ENCODE measurements at regions not wholly inside any gene's neighbourhood (a gene's known extent, or its start where the extent isn't known, plus 50 kb on each side); places are given as distances from the start of the nearest gene placed in this dataset.
A peak's percentile ranks its signal among the peaks of the same experiment; 100 is the strongest.

DNA sequence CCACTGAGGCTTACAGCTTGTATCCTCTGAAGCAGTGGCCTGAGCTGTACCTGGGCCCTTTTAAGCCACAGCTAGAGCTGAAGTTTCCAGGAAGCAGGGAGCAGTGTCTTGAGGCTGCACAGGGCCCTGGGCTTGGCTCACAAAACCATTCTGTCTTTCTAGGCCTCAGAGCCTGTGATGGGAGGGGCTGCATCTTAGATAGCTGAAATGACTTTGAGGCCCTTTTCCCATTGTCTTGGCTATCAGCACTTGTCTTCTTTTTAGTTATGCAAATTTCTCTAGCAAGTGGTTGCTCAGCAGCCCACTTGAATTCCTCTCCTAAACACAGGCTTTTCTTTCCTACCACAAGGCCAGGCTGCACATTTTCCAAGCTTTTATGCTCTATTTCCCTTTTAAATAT lies 864.2 kb downstream of the REEP3 start:
- Mint-ChIP-seq H3K27ac (ENCODE audit: unreplicated experiment) (no peak overlapping the region), H3K36me3 (ENCODE audit: insufficient read depth, unreplicated experiment) (no peaks in the 10 kb centered on the region), H3K4me3 (ENCODE audit: low read depth, unreplicated experiment) (no peak overlapping the region), H3K4me1 (ENCODE audit: low read depth, unreplicated experiment) (no peaks in the 10 kb centered on the region), H3K27me3 (ENCODE audit: unreplicated experiment) (no peaks in the 10 kb centered on the region), H3K9me3 (ENCODE audit: low read depth, unreplicated experiment) (peaks cover 8% of the 10 kb centered on the region)
- TF ChIP-seq, protein P1, sequence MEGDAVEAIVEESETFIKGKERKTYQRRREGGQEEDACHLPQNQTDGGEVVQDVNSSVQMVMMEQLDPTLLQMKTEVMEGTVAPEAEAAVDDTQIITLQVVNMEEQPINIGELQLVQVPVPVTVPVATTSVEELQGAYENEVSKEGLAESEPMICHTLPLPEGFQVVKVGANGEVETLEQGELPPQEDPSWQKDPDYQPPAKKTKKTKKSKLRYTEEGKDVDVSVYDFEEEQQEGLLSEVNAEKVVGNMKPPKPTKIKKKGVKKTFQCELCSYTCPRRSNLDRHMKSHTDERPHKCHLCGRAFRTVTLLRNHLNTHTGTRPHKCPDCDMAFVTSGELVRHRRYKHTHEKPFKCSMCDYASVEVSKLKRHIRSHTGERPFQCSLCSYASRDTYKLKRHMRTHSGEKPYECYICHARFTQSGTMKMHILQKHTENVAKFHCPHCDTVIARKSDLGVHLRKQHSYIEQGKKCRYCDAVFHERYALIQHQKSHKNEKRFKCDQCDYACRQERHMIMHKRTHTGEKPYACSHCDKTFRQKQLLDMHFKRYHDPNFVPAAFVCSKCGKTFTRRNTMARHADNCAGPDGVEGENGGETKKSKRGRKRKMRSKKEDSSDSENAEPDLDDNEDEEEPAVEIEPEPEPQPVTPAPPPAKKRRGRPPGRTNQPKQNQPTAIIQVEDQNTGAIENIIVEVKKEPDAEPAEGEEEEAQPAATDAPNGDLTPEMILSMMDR (IDR thresholded peaks at IDR 0.05; ENCODE audit: unreplicated experiment), result no peak
- DNase-seq, result no peak
- intact Hi-C loops (cut with micrococcal nuclease; ENCODE audit: unreplicated experiment), result no loop called here
- BruUV-seq (replicated peaks), result no TSS peak
- CTCF ChIA-PET, result no interaction called here

DNA sequence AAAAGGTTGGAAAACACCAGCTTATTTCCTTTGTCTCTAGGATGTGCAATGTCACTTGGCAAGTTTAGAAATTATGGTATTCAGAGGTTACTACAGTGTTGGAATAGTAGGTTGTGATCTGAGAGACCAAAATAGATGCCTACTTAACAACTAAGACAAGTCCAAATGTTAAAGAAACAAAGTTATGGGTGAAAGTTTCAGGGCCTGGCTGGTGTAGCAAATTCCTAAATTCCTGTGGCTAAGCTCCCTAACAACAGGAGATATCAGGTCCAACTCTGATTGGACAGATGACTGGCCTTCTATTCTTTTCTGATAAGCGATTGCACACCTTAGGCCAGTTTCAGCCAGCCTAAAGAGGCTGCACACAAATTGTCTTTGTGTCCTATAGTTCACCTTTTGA lies 873.5 kb downstream of the REEP3 start:
- CTCF ChIA-PET, result no interaction called here
- Mint-ChIP-seq H3K27me3 (ENCODE audit: unreplicated experiment) (no peaks in the 10 kb centered on the region), H3K36me3 (ENCODE audit: insufficient read depth, unreplicated experiment) (peaks cover 4% of the 10 kb centered on the region), H3K4me1 (ENCODE audit: low read depth, unreplicated experiment) (peaks cover 19% of the 10 kb centered on the region), H3K9me3 (ENCODE audit: low read depth, unreplicated experiment) (peaks cover 7% of the 10 kb centered on the region), H3K27ac (ENCODE audit: unreplicated experiment) (peak overlapping the region; percentile 48), H3K4me3 (ENCODE audit: low read depth, unreplicated experiment) (no peak overlapping the region)
- intact Hi-C loops (cut with micrococcal nuclease; ENCODE audit: unreplicated experiment), result no loop called here
- TF ChIP-seq, protein P1 (IDR thresholded peaks at IDR 0.05; ENCODE audit: unreplicated experiment), result no peak
- BruUV-seq (replicated peaks), result no TSS peak
- DNase-seq, result peak; percentile 14

DNA sequence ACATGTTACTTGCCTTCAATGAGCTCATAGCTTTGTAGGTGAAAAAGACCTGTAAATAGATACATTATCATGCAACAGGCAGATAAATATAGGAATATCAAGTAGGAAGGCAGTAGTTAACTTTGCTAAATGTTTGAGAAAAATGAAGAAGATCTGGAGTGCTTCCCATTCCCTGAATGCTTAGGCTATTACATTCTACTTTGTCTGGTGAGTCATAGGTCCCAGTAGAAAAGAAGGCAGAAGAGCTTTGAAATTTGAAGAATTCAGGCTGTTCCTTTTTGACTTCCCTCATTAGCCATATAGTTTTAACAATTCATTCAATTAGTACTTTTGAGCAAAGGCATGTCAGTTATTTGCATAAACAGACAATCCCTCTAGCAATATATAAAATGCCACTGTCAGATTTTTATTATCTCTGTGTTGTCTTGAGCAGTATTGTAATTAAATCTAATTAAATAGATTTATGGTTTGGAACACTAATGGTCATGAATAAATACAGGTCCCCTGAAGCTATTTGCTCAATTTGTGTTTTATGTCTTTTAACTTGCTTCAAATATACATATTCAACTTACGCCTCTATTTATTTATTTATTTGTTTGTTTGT lies 875.0 kb downstream of the REEP3 start:
- CTCF ChIA-PET, result no interaction called here
- Mint-ChIP-seq H3K4me1 (ENCODE audit: low read depth, unreplicated experiment) (peaks cover 19% of the 10 kb centered on the region), H3K4me3 (ENCODE audit: low read depth, unreplicated experiment) (no peak overlapping the region), H3K27ac (ENCODE audit: unreplicated experiment) (no peak overlapping the region), H3K27me3 (ENCODE audit: unreplicated experiment) (no peaks in the 10 kb centered on the region), H3K9me3 (ENCODE audit: low read depth, unreplicated experiment) (peaks cover 7% of the 10 kb centered on the region), H3K36me3 (ENCODE audit: insufficient read depth, unreplicated experiment) (peaks cover 4% of the 10 kb centered on the region)
- no TSS peak for BruUV-seq (replicated peaks)
- no peak for DNase-seq
- intact Hi-C loops (cut with micrococcal nuclease; ENCODE audit: unreplicated experiment), result no loop called here
- TF ChIP-seq, protein P1 (IDR thresholded peaks at IDR 0.05; ENCODE audit: unreplicated experiment), result no peak

DNA sequence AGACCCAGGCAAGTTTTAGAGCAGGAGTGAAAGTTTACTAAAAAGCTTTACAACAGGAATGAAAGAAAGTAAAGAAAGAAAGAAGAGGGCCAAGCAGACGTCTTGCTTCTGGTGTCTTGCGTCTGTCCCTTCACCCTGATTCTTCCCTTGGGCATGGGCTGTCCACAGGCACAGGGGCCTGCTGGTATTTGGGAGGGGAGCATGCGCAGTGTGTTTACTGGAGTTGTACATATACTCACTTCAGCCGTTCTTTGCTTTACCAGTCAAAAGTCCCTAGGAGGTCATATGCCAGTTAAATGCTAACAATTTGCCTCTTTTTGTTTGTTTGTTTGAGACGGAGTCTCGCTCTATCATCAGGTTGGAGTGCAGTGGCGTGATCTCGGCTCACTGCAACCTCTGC lies 875.9 kb downstream of the REEP3 start:
- Mint-ChIP-seq H3K9me3 (ENCODE audit: low read depth, unreplicated experiment) (peaks cover 7% of the 10 kb centered on the region), H3K4me3 (ENCODE audit: low read depth, unreplicated experiment) (no peak overlapping the region), H3K27me3 (ENCODE audit: unreplicated experiment) (no peaks in the 10 kb centered on the region), H3K27ac (ENCODE audit: unreplicated experiment) (no peak overlapping the region), H3K4me1 (ENCODE audit: low read depth, unreplicated experiment) (peaks cover 19% of the 10 kb centered on the region), H3K36me3 (ENCODE audit: insufficient read depth, unreplicated experiment) (peaks cover 4% of the 10 kb centered on the region)
- DNase-seq, result no peak
- intact Hi-C loops (cut with micrococcal nuclease; ENCODE audit: unreplicated experiment), result no loop called here
- BruUV-seq (replicated peaks), result no TSS peak
- TF ChIP-seq, protein P1 (IDR thresholded peaks at IDR 0.05; ENCODE audit: unreplicated experiment), result no peak
- CTCF ChIA-PET, result no interaction called here
